Astrocyte (in vitro differentiated cells and primary cell): ENCODE measurements at regions not wholly inside any gene's neighbourhood (a gene's known extent, or its start where the extent isn't known, plus 50 kb on each side); places are given as distances from the start of the nearest gene placed in this dataset.

Experiments used
- CTCF ChIP-seq: IDR thresholded peaks from 2 replicates; pipeline ENCODE4 v1.5.1; 2011; ENCODE audit warnings: low read depth, mild to moderate bottlenecking, inconsistent platforms, low read length, moderate library complexity; ENCODE audit not compliant: insufficient read depth
- EZH2 ChIP-seq: IDR thresholded peaks from 2 replicates; pipeline ENCODE4 v1.6.1; 2012; ENCODE audit warnings: mild to moderate bottlenecking, low read length, inconsistent platforms; ENCODE audit not compliant: insufficient read depth

DNA sequence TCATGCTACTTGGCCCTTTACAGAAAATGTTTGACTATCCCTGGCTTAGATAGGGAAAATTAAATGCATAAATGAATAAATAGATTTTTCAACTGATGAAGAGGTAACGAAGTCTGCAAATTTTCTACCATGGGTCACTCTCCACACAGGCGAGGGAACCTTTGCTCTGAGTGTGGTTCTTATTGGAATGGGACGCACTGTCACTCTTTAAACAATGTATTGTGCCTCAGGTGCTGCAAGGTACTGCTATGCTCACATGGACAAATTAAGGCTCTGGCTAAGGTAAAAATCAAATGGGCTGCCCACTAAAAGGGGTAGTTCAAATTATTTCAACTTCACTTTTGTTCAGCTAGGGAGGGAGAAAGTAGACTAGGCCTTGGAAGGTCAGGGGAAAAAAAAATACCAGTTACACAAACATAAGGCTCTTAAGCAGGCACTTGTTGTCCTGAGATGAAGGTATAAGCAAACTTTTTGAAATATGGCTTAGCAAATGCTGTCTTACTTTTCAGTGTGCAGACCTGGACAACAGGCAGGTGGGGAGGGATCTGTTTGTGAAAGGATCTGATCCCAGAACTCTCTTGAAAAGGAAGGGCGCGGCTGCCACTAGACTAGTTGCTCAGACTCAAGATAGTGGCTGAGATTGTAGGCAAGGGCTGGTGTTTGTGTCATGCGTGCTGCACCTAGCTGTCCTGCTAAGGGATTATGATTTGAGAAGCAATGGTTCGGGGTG is 99.5 kb downstream of the ADAMTS15 start:
- TF ChIP-seq CTCF: no peak
- no peak for TF ChIP-seq EZH2
